Neutrophil (primary cell): ENCODE measurements at regions not wholly inside any gene's neighbourhood (a gene's known extent, or its start where the extent isn't known, plus 50 kb on each side); places are given as distances from the start of the nearest gene placed in this dataset.
"Not testable (repeated sequence)": the region's sequence is repeated elsewhere in the genome, so short reads cannot be mapped to it uniquely, and the experiment has no call there.

ENCODE experiments used
- H3K27ac ChIP-seq: fragments of 200-600 bp; sonication (generic); 2 replicates; pipeline ENCODE4 v1.5.1; 2016; ENCODE audit warnings: mild to moderate bottlenecking, moderate library complexity
- H3K27me3 ChIP-seq: fragments of 200-600 bp; sonication (generic); 2 replicates; pipeline ENCODE4 v1.6.0; 2016; ENCODE audit warnings: mild to moderate bottlenecking
- H3K36me3 ChIP-seq: fragments of 200-600 bp; sonication (generic); 2 replicates; pipeline ENCODE4 v1.5.1; 2017
- H3K4me1 ChIP-seq, 2 experiments: fragments of 200-600 bp in 1 of 2; sonication (generic) in 1 of 2; 1 replicate in 1 of 2; 2 replicates in 1 of 2; pipeline versions ENCODE4 v1.5.1 to v1.6.1; 2013 to 2016; ENCODE audit warnings: low read depth in 1 of 2, low read length in 1 of 2, mild to moderate bottlenecking in 1 of 2, moderate library complexity in 1 of 2; ENCODE audit not compliant: control insufficient read depth in 1 of 2, insufficient read depth in 1 of 2
- H3K4me3 ChIP-seq, 2 experiments: fragments of 200-600 bp in 1 of 2; sonication (generic) in 1 of 2; 1 replicate in 1 of 2; 2 replicates in 1 of 2; pipeline ENCODE4 v1.5.1; 2013 to 2016; ENCODE audit warnings: low read depth in 1 of 2, low read length in 1 of 2, mild to moderate bottlenecking in 1 of 2, moderate library complexity in 1 of 2
- H3K9me3 ChIP-seq: fragments of 200-600 bp; sonication (generic); 2 replicates; pipeline ENCODE4 v1.5.1; 2016
- TF ChIP-seq, protein P1 (sequence below): fragments of 200-600 bp; sonication (generic); IDR thresholded peaks from 2 replicates; pipeline ENCODE4 v1.5.1; 2016; ENCODE audit warnings: antibody characterized with exemption

DNA sequence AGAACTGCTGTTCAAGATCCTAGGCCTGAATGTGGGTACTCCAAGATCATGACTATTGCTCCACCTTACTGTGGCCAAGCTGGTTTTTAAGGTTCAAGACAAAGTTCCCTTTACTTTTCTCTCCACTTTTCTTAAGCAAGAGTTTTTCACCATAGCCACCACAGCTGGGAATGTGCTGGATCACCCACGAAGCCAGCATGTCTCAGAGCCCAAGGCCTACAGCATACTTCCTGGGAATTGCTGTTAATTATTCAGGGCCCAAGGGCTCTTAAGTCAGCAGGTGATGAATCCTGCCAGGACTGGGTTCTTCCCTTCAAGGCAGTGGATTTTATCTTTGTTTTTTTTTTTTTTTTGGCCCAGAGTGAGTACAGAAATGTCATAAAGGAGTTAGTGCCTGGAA is 149.4 kb upstream of the TUSC1 start:
- no peaks in the 10 kb centered on the region for H3K4me1 ChIP-seq
- H3K27ac ChIP-seq: no peak overlapping the region
- TF ChIP-seq, protein P1, sequence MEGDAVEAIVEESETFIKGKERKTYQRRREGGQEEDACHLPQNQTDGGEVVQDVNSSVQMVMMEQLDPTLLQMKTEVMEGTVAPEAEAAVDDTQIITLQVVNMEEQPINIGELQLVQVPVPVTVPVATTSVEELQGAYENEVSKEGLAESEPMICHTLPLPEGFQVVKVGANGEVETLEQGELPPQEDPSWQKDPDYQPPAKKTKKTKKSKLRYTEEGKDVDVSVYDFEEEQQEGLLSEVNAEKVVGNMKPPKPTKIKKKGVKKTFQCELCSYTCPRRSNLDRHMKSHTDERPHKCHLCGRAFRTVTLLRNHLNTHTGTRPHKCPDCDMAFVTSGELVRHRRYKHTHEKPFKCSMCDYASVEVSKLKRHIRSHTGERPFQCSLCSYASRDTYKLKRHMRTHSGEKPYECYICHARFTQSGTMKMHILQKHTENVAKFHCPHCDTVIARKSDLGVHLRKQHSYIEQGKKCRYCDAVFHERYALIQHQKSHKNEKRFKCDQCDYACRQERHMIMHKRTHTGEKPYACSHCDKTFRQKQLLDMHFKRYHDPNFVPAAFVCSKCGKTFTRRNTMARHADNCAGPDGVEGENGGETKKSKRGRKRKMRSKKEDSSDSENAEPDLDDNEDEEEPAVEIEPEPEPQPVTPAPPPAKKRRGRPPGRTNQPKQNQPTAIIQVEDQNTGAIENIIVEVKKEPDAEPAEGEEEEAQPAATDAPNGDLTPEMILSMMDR: no peak
- no peaks in the 10 kb centered on the region for H3K27me3 ChIP-seq
- no peaks in the 10 kb centered on the region for H3K36me3 ChIP-seq
- H3K4me3 ChIP-seq: no peak overlapping the region
- H3K9me3 ChIP-seq: no peaks in the 10 kb centered on the region

GRCh38 chr9:25816439-25816838 is 138.2 kb upstream of the TUSC1 start:
- Histone ChIP-seq H3K27me3 (no peaks in the 10 kb centered on the region), H3K27ac (no peak overlapping the region), H3K36me3 (no peaks in the 10 kb centered on the region), H3K9me3 (no peaks in the 10 kb centered on the region), H3K4me3 (no peak overlapping the region), H3K4me1 (no peaks in the 10 kb centered on the region)
- TF ChIP-seq, protein P1: no peak

GRCh38 chr9:25814023-25814422 is 135.8 kb upstream of the TUSC1 start:
- Histone ChIP-seq H3K4me3 (no peak overlapping the region), H3K36me3 (no peaks in the 10 kb centered on the region), H3K27me3 (no peaks in the 10 kb centered on the region), H3K27ac (no peak overlapping the region), H3K9me3 (no peaks in the 10 kb centered on the region), H3K4me1 (no peaks in the 10 kb centered on the region)
- TF ChIP-seq, protein P1: no peak

- no peak overlapping the region for H3K27ac ChIP-seq
- TF ChIP-seq, protein P1: no peak
- H3K4me3 ChIP-seq: no peak overlapping the region
Observed at GRCh38 chr9:25813478-25813877, 135.2 kb upstream of the TUSC1 start.

GRCh38 chr9:25808554-25808953 is 130.3 kb upstream of the TUSC1 start:
- Histone ChIP-seq H3K27ac (no peak overlapping the region), H3K9me3 (no peaks in the 10 kb centered on the region), H3K4me3 (no peak overlapping the region), H3K4me1 (no peaks in the 10 kb centered on the region), H3K36me3 (no peaks in the 10 kb centered on the region), H3K27me3 (no peaks in the 10 kb centered on the region)
- TF ChIP-seq, protein P1: no peak

More at GRCh38 chr9:25813478-25813877, 135.2 kb upstream of the TUSC1 start:
- Histone ChIP-seq H3K9me3 (no peaks in the 10 kb centered on the region), H3K4me1 (no peaks in the 10 kb centered on the region), H3K27me3 (no peaks in the 10 kb centered on the region), H3K36me3 (no peaks in the 10 kb centered on the region)

DNA sequence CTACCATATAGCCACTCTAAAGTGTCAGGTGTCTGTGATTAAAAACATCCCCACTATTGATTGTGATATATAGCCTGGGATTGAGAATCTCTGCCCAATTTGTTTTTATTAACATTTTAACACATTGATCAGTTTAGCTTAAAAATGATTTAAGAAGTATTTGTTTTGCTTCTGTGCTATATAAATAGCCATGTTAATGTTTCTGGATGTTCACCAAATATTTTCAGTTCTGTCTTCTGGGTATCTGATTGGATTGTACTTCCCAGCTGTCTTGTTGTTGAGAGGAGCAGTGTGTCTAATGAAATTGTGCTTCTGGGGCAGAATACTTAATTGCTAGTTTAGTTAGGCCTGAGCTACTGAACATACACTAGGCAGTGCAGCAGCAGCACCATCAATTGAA is 126.6 kb upstream of the TUSC1 start:
- TF ChIP-seq, protein P1: no peak
- no peaks in the 10 kb centered on the region for H3K9me3 ChIP-seq
- no peak overlapping the region for H3K4me3 ChIP-seq
- no peak overlapping the region for H3K27ac ChIP-seq
- H3K36me3 ChIP-seq: no peaks in the 10 kb centered on the region
- no peaks in the 10 kb centered on the region for H3K4me1 ChIP-seq
- no peaks in the 10 kb centered on the region for H3K27me3 ChIP-seq

- not testable (repeated sequence) for H3K4me1 ChIP-seq, H3K4me3 ChIP-seq, H3K27ac ChIP-seq
Observed at GRCh38 chr9:25801989-25802388, 123.7 kb upstream of the TUSC1 start.

More at GRCh38 chr9:25801989-25802388, 123.7 kb upstream of the TUSC1 start:
- H3K9me3 ChIP-seq, H3K27me3 ChIP-seq, H3K36me3 ChIP-seq: not testable (repeated sequence)
